ENCODE measurements at regions not wholly inside any gene's neighbourhood (a gene's known extent, or its start where the extent isn't known, plus 50 kb on each side); places are given as distances from the start of the nearest gene placed in this dataset.

DNA sequence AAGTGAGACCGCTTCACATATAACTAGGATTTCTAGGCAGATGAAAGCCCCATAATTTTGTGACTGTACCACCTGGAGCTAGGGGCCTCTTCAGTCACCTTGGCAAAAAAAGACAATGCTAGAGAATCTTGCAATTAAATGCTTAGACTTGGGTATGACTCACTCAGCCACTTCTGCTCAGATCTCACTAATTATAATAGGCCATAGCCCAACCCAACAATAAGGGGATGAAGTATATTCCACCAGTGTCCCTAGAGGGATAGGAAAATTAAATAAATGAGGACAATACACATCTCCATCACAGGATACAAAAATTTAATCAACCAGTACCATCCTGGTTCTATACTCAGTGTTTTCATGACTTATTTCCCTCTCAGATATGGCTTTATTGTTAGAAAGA, 1079.9 kb upstream of the C9orf72 start:
- H3K4me2 ChIP-seq (ENCODE audit: control insufficient read depth, insufficient read depth): no peak overlapping the region
- intact Hi-C loops (cut with micrococcal nuclease; ENCODE audit: unreplicated experiment) (no loop called here), in situ Hi-C loops (cut with MboI) (no loop called here)
- ChIA-PET POLR2A (no interaction called here), RAD21 (ENCODE audit: unreplicated experiment) (no interaction called here), CTCF (no interaction called here), SMC1A (ENCODE audit: uncharacterized antibody, unreplicated experiment) (no interaction called here)
- H3K36me3 ChIP-seq (ENCODE audit: control insufficient read depth in 2 of 2, insufficient read depth in 2 of 2, low read length in 1 of 2): no peaks in the 10 kb centered on the region
- H4K20me1 ChIP-seq (ENCODE audit: control insufficient read depth, insufficient read depth): no peaks in the 10 kb centered on the region
- no TSS peak for BruUV-seq (replicated peaks)
- TF ChIP-seq JUNB (IDR thresholded peaks at IDR 0.05) (no peak), ETV6 (conservative IDR thresholded peaks at IDR 0.05 in 1 of 2, IDR thresholded peaks at IDR 0.05 in 1 of 2; ENCODE audit: borderline replicate concordance in 1 of 2, low read depth in 1 of 2) (no peak), SREBF1 (IDR thresholded peaks at IDR 0.05; ENCODE audit: low read length) (no peak)
- H3K79me2 ChIP-seq (ENCODE audit: control insufficient read depth, insufficient read depth, low read length): no peaks in the 10 kb centered on the region
- DNase-seq (ENCODE audit: low read depth, low spot score) (no peak), ATAC-seq (no peak), FAIRE-seq (no peak)
- 0% methylated on average over 1 of the region's 1 CpG for WGBS (ENCODE audit: insufficient coverage, insufficient replicate concordance, low lambda C conversion rate, missing lambda C conversion rate)
- no peaks in the 10 kb centered on the region for H3K9me3 ChIP-seq (replicated peaks; ENCODE audit: control insufficient read depth, insufficient read depth, low read length)
- H3K27me3 ChIP-seq (replicated peaks in 1 of 2; ENCODE audit: control insufficient read depth in 2 of 2, insufficient read depth in 2 of 2, low read length in 1 of 2): no peaks in the 10 kb centered on the region
- H3K4me1 ChIP-seq (ENCODE audit: control insufficient read depth, insufficient read depth, low read length): no peaks in the 10 kb centered on the region
- no peak overlapping the region for H3K27ac ChIP-seq (ENCODE audit: control insufficient read depth, insufficient read depth)
- H2AFZ ChIP-seq (ENCODE audit: control insufficient read depth, low read depth, low read length): no peak overlapping the region
- no peak overlapping the region for H3K9ac ChIP-seq (ENCODE audit: control insufficient read depth, insufficient read depth, low read length)
- H3K4me3 ChIP-seq: no peak overlapping the region

DNA sequence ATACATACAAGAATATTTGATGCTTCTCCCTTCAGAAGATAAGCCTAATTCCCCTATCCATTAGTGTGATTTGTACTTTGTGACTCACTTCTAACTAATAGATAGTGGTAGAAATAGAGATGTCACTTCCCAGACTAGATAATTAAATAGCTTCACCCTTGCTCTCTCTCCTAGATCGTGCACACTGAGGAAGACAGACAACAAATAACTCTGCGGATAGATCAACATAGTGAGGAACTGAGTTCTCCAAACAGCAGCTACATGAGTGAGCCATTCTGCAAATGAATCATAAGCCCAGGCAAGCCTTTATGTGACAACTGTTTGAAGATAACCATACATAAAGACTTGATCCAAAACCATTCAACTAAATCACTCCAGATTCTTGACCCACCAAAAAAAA, 1083.4 kb upstream of the C9orf72 start:
- no TSS peak for BruUV-seq (replicated peaks)
- in situ Hi-C loops (cut with MboI): no loop called here
- no peaks in the 10 kb centered on the region for H3K36me3 ChIP-seq (ENCODE audit: control insufficient read depth in 2 of 2, insufficient read depth in 2 of 2, low read length in 1 of 2)
- no peaks in the 10 kb centered on the region for H3K4me1 ChIP-seq (ENCODE audit: control insufficient read depth, insufficient read depth, low read length)
- WGBS (ENCODE audit: insufficient coverage, insufficient replicate concordance, low lambda C conversion rate, missing lambda C conversion rate): 42% methylated on average over 2 of the region's 2 CpGs
- H4K20me1 ChIP-seq (ENCODE audit: control insufficient read depth, insufficient read depth): no peaks in the 10 kb centered on the region
- no peaks in the 10 kb centered on the region for H3K79me2 ChIP-seq (ENCODE audit: control insufficient read depth, insufficient read depth, low read length)
- FAIRE-seq (no peak), ATAC-seq (no peak), DNase-seq (ENCODE audit: low read depth, low spot score) (no peak)
- no peak overlapping the region for H3K9ac ChIP-seq (ENCODE audit: control insufficient read depth, insufficient read depth, low read length)
- H3K27ac ChIP-seq (ENCODE audit: control insufficient read depth, insufficient read depth): no peak overlapping the region
- RAD21 ChIA-PET (ENCODE audit: unreplicated experiment): no interaction called here
- no peaks in the 10 kb centered on the region for H3K9me3 ChIP-seq (replicated peaks; ENCODE audit: control insufficient read depth, insufficient read depth, low read length)
- no peaks in the 10 kb centered on the region for H3K27me3 ChIP-seq (replicated peaks in 1 of 2; ENCODE audit: control insufficient read depth in 2 of 2, insufficient read depth in 2 of 2, low read length in 1 of 2)
- intact Hi-C loops (cut with micrococcal nuclease; ENCODE audit: unreplicated experiment): no loop called here
- SMC1A ChIA-PET (ENCODE audit: uncharacterized antibody, unreplicated experiment): no interaction called here
- no peak overlapping the region for H3K4me2 ChIP-seq (ENCODE audit: control insufficient read depth, insufficient read depth)
- POLR2A ChIA-PET: no interaction called here
- H2AFZ ChIP-seq (ENCODE audit: control insufficient read depth, low read depth, low read length): no peak overlapping the region
- no peak overlapping the region for H3K4me3 ChIP-seq
- CTCF ChIA-PET: no interaction called here
- TF ChIP-seq, protein P1, sequence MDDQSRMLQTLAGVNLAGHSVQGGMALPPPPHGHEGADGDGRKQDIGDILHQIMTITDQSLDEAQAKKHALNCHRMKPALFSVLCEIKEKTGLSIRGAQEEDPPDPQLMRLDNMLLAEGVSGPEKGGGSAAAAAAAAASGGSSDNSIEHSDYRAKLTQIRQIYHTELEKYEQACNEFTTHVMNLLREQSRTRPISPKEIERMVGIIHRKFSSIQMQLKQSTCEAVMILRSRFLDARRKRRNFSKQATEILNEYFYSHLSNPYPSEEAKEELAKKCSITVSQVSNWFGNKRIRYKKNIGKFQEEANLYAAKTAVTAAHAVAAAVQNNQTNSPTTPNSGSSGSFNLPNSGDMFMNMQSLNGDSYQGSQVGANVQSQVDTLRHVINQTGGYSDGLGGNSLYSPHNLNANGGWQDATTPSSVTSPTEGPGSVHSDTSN (IDR thresholded peaks at IDR 0.05; ENCODE audit: insufficient replicate concordance, low read depth, low read length): no peak
- TF ChIP-seq MYB (IDR thresholded peaks at IDR 0.05; ENCODE audit: borderline replicate concordance, low read depth, low read length): no peak
- no peak for TF ChIP-seq EP300 (IDR thresholded peaks at IDR 0.05; ENCODE audit: borderline replicate concordance in 1 of 2, control insufficient read depth in 1 of 2, low read depth in 2 of 2, low read length in 2 of 2)
- no peak for TF ChIP-seq ZNF274 (IDR thresholded peaks at IDR 0.05; ENCODE audit: insufficient read depth, insufficient read length)
- TF ChIP-seq SPI1 (IDR thresholded peaks at IDR 0.05; ENCODE audit: borderline replicate concordance, insufficient read depth, low read depth, low read length): no peak
- TF ChIP-seq MXI1 (IDR thresholded peaks at IDR 0.05; ENCODE audit: low read depth, low read length): no peak
- TF ChIP-seq, protein P2, sequence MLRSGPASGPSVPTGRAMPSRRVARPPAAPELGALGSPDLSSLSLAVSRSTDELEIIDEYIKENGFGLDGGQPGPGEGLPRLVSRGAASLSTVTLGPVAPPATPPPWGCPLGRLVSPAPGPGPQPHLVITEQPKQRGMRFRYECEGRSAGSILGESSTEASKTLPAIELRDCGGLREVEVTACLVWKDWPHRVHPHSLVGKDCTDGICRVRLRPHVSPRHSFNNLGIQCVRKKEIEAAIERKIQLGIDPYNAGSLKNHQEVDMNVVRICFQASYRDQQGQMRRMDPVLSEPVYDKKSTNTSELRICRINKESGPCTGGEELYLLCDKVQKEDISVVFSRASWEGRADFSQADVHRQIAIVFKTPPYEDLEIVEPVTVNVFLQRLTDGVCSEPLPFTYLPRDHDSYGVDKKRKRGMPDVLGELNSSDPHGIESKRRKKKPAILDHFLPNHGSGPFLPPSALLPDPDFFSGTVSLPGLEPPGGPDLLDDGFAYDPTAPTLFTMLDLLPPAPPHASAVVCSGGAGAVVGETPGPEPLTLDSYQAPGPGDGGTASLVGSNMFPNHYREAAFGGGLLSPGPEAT (IDR thresholded peaks at IDR 0.05; ENCODE audit: low read depth): no peak
- TF ChIP-seq RCOR1 (conservative IDR thresholded peaks at IDR 0.05; ENCODE audit: low read depth, low read length): no peak
- TF ChIP-seq, protein P3, sequence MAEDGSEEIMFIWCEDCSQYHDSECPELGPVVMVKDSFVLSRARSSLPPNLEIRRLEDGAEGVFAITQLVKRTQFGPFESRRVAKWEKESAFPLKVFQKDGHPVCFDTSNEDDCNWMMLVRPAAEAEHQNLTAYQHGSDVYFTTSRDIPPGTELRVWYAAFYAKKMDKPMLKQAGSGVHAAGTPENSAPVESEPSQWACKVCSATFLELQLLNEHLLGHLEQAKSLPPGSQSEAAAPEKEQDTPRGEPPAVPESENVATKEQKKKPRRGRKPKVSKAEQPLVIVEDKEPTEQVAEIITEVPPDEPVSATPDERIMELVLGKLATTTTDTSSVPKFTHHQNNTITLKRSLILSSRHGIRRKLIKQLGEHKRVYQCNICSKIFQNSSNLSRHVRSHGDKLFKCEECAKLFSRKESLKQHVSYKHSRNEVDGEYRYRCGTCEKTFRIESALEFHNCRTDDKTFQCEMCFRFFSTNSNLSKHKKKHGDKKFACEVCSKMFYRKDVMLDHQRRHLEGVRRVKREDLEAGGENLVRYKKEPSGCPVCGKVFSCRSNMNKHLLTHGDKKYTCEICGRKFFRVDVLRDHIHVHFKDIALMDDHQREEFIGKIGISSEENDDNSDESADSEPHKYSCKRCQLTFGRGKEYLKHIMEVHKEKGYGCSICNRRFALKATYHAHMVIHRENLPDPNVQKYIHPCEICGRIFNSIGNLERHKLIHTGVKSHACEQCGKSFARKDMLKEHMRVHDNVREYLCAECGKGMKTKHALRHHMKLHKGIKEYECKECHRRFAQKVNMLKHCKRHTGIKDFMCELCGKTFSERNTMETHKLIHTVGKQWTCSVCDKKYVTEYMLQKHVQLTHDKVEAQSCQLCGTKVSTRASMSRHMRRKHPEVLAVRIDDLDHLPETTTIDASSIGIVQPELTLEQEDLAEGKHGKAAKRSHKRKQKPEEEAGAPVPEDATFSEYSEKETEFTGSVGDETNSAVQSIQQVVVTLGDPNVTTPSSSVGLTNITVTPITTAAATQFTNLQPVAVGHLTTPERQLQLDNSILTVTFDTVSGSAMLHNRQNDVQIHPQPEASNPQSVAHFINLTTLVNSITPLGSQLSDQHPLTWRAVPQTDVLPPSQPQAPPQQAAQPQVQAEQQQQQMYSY (CRISPR knock-in tag; IDR thresholded peaks at IDR 0.05): no peak
